Activated B cell treated with CpG ODN at 0.5 μM for 24 hours (primary cell): ENCODE measurements at regions not wholly inside any gene's neighbourhood (a gene's known extent, or its start where the extent isn't known, plus 50 kb on each side); places are given as distances from the start of the nearest gene placed in this dataset.

ENCODE experiments used
- ATAC-seq: fragments of 200-7000 bp; cut with Tn5 transposase; one replicate; pipeline ENCODE4 v1.10.0; 2021; ENCODE audit warnings: low read depth, mild to moderate bottlenecking, moderate library complexity
- CTCF ChIA-PET: fragments of 350-600 bp; sonication (Branson Sonifier 250); formaldehyde crosslinking; loops from one replicate; lab custom pipeline; 2021; ENCODE audit warnings: antibody characterized with exemption; lab: Charles Lee
- POLR2A ChIA-PET: fragments of 350-600 bp; sonication (Branson Sonifier 250); formaldehyde crosslinking; loops from one replicate; lab custom pipeline; 2021; ENCODE audit warnings: antibody characterized with exemption; lab: Charles Lee
- DNase-seq: peaks from one replicate; pipeline ENCODE4 v3.0.0; 2022
- H3K27ac Mint-ChIP-seq: one replicate; pipeline ENCODE4 v1.8.0; 2020; ENCODE audit warnings: mixed read lengths
- H3K27me3 Mint-ChIP-seq: one replicate; pipeline ENCODE4 v1.8.0; 2021; ENCODE audit warnings: mixed read lengths
- H3K36me3 Mint-ChIP-seq: one replicate; pipeline ENCODE4 v1.8.0; 2021; ENCODE audit warnings: low read depth, mixed read lengths
- H3K4me1 Mint-ChIP-seq: one replicate; pipeline ENCODE4 v1.8.0; 2021; ENCODE audit warnings: mixed read lengths
- H3K4me3 Mint-ChIP-seq: one replicate; pipeline ENCODE4 v1.8.0; 2020; ENCODE audit warnings: mild to moderate bottlenecking, mixed read lengths
- H3K9me3 Mint-ChIP-seq: one replicate; pipeline ENCODE4 v1.8.0; 2020; ENCODE audit warnings: mixed read lengths
- CTCF ChIP-seq: fragments of 200-600 bp; IDR thresholded peaks from one replicate; pipeline ENCODE4 v1.8.0; 2022; ENCODE audit warnings: antibody characterized with exemption, mild to moderate bottlenecking
- intact Hi-C: fragments of 100-400 bp; cut with micrococcal nuclease; formaldehyde crosslinking; loops from one replicate; pipeline ENCODE4 v1.15.1; 2024

GRCh38 chr12:43118234-43118633, 433.8 kb downstream of the ADAMTS20 start:
- ATAC-seq (no peak), DNase-seq (no peak)
- no peak overlapping the region for H3K4me3 Mint-ChIP-seq
- H3K4me1 Mint-ChIP-seq: no peaks in the 10 kb centered on the region
- H3K36me3 Mint-ChIP-seq: no peaks in the 10 kb centered on the region
- TF ChIP-seq CTCF: no peak
- no peak overlapping the region for H3K27ac Mint-ChIP-seq
- intact Hi-C loops: no loop called here
- H3K27me3 Mint-ChIP-seq: no peaks in the 10 kb centered on the region
- CTCF ChIA-PET: no interaction called here
- POLR2A ChIA-PET: no interaction called here
- no peaks in the 10 kb centered on the region for H3K9me3 Mint-ChIP-seq

GRCh38 chr12:43117226-43117930, 434.6 kb downstream of the ADAMTS20 start:
- Mint-ChIP-seq H3K4me1 (no peaks in the 10 kb centered on the region), H3K4me3 (no peak overlapping the region), H3K9me3 (no peaks in the 10 kb centered on the region), H3K27me3 (no peaks in the 10 kb centered on the region), H3K36me3 (no peaks in the 10 kb centered on the region), H3K27ac (no peak overlapping the region)
- ChIA-PET CTCF (no interaction called here), POLR2A (no interaction called here)
- DNase-seq (no peak), ATAC-seq (no peak)
- no peak for TF ChIP-seq CTCF
- intact Hi-C loops: no loop called here

GRCh38 chr12:43115441-43116160, 436.4 kb downstream of the ADAMTS20 start:
- intact Hi-C loops: no loop called here
- H3K4me1 Mint-ChIP-seq: peaks cover 3% of the 10 kb centered on the region
- ChIA-PET CTCF (no interaction called here), POLR2A (no interaction called here)
- ATAC-seq (no peak), DNase-seq (no peak)
- H3K36me3 Mint-ChIP-seq: no peaks in the 10 kb centered on the region
- no peaks in the 10 kb centered on the region for H3K27me3 Mint-ChIP-seq
- TF ChIP-seq CTCF: no peak
- no peaks in the 10 kb centered on the region for H3K9me3 Mint-ChIP-seq
- no peak overlapping the region for H3K4me3 Mint-ChIP-seq
- H3K27ac Mint-ChIP-seq: no peak overlapping the region

- no peak overlapping the region for H3K4me3 Mint-ChIP-seq
- TF ChIP-seq CTCF: no peak
- DNase-seq (no peak), ATAC-seq (no peak)
- H3K36me3 Mint-ChIP-seq: no peaks in the 10 kb centered on the region
- no peaks in the 10 kb centered on the region for H3K27me3 Mint-ChIP-seq
- intact Hi-C loops: no loop called here
- H3K27ac Mint-ChIP-seq: no peak overlapping the region
- no peaks in the 10 kb centered on the region for H3K9me3 Mint-ChIP-seq
- ChIA-PET CTCF (no interaction called here), POLR2A (no interaction called here)
- peaks cover 3% of the 10 kb centered on the region for H3K4me1 Mint-ChIP-seq
These were observed 437.7 kb downstream of the ADAMTS20 start for GRCh38 chr12:43114316-43114715.

GRCh38 chr12:43113616-43114015, 438.4 kb downstream of the ADAMTS20 start:
- ChIA-PET CTCF (no interaction called here), POLR2A (no interaction called here)

More at GRCh38 chr12:43113616-43114015, 438.4 kb downstream of the ADAMTS20 start:
- H3K27ac Mint-ChIP-seq: no peak overlapping the region
- no peak for ATAC-seq
- H3K36me3 Mint-ChIP-seq: no peaks in the 10 kb centered on the region
- H3K27me3 Mint-ChIP-seq: no peaks in the 10 kb centered on the region
- peaks cover 3% of the 10 kb centered on the region for H3K4me1 Mint-ChIP-seq
- no peaks in the 10 kb centered on the region for H3K9me3 Mint-ChIP-seq
- no peak overlapping the region for H3K4me3 Mint-ChIP-seq
- intact Hi-C loops: no loop called here
- no peak for DNase-seq
- TF ChIP-seq CTCF: no peak
